ENCODE measurements at regions not wholly inside any gene's neighbourhood (a gene's known extent, or its start where the extent isn't known, plus 50 kb on each side); places are given as distances from the start of the nearest gene placed in this dataset.

DNA sequence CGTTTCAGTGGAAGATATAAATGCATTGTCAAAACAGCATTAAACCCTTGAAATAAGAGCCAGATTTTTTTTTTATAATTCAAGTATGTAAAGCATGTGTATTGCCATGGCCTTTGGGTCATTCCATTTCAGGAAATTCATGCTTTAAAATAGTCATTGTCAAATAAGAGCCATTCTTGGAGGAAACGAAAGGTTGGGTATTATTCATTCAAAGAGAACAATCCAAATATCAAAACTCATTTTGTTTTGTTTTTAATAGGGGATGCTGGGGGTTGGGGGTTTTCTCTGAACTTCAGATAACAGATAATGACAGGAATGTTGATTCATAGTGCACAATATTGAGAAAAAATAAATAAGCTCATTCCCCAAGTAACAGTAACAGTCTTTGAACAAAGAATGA, 174.4 kb upstream of the NUDT4 start:
- H3K36me3 ChIP-seq (ENCODE audit: control insufficient read depth, insufficient read depth, low read length), result no peaks in the 10 kb centered on the region
- H3K4me3 ChIP-seq (ENCODE audit: low read depth, low read length), result no peak overlapping the region
- no peaks in the 10 kb centered on the region for H3K27me3 ChIP-seq (ENCODE audit: control insufficient read depth, insufficient read depth, low read length)
- no peak for DNase-seq (ENCODE audit: low read depth)
- TF ChIP-seq, protein P1, sequence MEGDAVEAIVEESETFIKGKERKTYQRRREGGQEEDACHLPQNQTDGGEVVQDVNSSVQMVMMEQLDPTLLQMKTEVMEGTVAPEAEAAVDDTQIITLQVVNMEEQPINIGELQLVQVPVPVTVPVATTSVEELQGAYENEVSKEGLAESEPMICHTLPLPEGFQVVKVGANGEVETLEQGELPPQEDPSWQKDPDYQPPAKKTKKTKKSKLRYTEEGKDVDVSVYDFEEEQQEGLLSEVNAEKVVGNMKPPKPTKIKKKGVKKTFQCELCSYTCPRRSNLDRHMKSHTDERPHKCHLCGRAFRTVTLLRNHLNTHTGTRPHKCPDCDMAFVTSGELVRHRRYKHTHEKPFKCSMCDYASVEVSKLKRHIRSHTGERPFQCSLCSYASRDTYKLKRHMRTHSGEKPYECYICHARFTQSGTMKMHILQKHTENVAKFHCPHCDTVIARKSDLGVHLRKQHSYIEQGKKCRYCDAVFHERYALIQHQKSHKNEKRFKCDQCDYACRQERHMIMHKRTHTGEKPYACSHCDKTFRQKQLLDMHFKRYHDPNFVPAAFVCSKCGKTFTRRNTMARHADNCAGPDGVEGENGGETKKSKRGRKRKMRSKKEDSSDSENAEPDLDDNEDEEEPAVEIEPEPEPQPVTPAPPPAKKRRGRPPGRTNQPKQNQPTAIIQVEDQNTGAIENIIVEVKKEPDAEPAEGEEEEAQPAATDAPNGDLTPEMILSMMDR (IDR thresholded peaks at IDR 0.05; ENCODE audit: insufficient read depth, low read length, poor library complexity, severe bottlenecking), result no peak

DNA sequence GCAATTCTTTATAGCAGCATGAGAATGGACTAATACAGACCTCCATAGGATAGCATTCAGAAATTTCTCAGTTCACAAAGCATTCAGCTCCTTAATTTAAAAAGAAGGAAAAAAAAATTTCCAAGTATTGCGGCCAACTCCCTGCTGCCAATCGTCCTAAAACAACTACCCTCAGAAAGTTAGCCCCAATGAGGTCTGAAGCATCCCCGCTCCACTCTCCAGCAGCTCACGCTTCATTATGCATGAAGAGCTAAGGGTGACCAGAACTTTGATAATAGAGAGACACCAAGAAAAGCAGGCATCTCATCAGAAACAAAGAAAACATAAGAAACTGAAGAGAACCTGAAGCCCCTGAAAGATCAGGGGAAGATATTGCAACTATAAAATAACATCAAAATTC, 172.8 kb upstream of the NUDT4 start:
- Histone ChIP-seq H3K36me3 (ENCODE audit: control insufficient read depth, insufficient read depth, low read length) (no peaks in the 10 kb centered on the region), H3K4me3 (ENCODE audit: low read depth, low read length) (no peak overlapping the region), H3K27me3 (ENCODE audit: control insufficient read depth, insufficient read depth, low read length) (no peaks in the 10 kb centered on the region)
- no peak for DNase-seq (ENCODE audit: low read depth)
- TF ChIP-seq, protein P1 (IDR thresholded peaks at IDR 0.05; ENCODE audit: insufficient read depth, low read length, poor library complexity, severe bottlenecking), result no peak

DNA sequence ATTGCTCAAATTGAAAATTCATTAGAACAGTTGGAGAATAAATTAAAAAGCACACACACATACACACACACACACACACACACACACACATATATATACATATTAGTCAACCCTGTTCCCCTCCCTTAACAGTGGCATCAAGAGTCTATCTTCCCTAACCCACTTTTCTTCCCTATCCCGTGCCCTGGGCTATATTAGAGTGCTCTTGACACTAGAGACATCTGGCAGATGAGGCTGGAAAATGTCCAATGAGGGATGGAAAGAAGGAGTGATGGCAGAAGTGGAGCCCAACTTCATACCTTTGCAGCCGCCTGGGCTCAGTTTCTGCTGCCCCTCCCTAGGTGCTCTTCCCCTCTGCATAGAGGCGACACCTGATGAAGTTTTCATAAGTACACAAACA, 172.4 kb upstream of the NUDT4 start:
- no peak for DNase-seq (ENCODE audit: low read depth)
- Histone ChIP-seq H3K4me3 (ENCODE audit: low read depth, low read length) (no peak overlapping the region), H3K36me3 (ENCODE audit: control insufficient read depth, insufficient read depth, low read length) (no peaks in the 10 kb centered on the region), H3K27me3 (ENCODE audit: control insufficient read depth, insufficient read depth, low read length) (no peaks in the 10 kb centered on the region)
- TF ChIP-seq, protein P1 (IDR thresholded peaks at IDR 0.05; ENCODE audit: insufficient read depth, low read length, poor library complexity, severe bottlenecking), result no peak

DNA sequence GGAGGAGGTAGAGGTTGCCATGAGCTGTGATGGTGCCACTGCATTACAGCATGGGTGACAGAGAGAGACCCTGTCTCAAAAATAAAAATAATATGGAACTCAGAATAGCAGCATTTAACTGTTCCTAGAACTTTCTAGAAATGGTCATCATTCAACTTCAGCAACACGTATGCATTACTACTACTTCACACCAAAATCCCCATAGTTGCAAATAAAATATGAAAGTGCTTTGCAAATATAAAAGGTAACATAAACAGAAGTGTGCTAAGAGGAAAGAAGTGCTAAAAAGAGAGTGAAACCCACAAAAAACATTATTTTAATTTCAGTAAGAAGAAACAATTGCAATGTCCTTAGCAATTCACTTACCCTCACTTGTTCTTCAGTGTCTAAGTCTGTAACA, 169.7 kb upstream of the NUDT4 start:
- TF ChIP-seq, protein P1 (IDR thresholded peaks at IDR 0.05; ENCODE audit: insufficient read depth, low read length, poor library complexity, severe bottlenecking), result no peak
- no peaks in the 10 kb centered on the region for H3K27me3 ChIP-seq (ENCODE audit: control insufficient read depth, insufficient read depth, low read length)
- no peaks in the 10 kb centered on the region for H3K36me3 ChIP-seq (ENCODE audit: control insufficient read depth, insufficient read depth, low read length)
- H3K4me3 ChIP-seq (ENCODE audit: low read depth, low read length), result no peak overlapping the region
- no peak for DNase-seq (ENCODE audit: low read depth)

- Histone ChIP-seq H3K36me3 (ENCODE audit: control insufficient read depth, insufficient read depth, low read length) (no peaks in the 10 kb centered on the region), H3K4me3 (ENCODE audit: low read depth, low read length) (no peak overlapping the region), H3K27me3 (ENCODE audit: control insufficient read depth, insufficient read depth, low read length) (no peaks in the 10 kb centered on the region)
- TF ChIP-seq, protein P1 (IDR thresholded peaks at IDR 0.05; ENCODE audit: insufficient read depth, low read length, poor library complexity, severe bottlenecking), result no peak
- no peak for DNase-seq (ENCODE audit: low read depth)
These were observed 163.0 kb upstream of the NUDT4 start for GRCh38 chr12:93214523-93215289.

DNA sequence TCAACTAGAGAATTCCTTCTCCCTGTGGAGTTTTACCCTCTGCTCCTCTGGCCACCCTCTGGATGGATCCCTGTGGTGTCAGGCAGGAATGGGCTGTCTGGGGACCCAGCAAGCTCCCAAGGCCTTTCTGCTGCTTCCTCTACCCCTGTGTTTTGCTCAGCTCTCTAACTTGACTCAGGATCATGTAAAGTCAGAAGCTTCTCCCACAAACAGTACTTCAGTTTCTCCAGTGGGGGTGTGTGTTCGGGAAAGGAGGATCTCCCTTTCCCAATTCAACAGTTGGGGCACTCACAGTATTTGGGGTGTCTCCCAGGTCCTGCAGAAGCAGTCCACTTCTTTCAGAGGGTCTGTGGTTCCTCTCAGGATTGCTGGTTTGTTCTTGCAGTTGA, 162.4 kb upstream of the NUDT4 start:
- DNase-seq (ENCODE audit: low read depth), result no peak
- TF ChIP-seq, protein P1 (IDR thresholded peaks at IDR 0.05; ENCODE audit: insufficient read depth, low read length, poor library complexity, severe bottlenecking), result no peak
- no peak overlapping the region for H3K4me3 ChIP-seq (ENCODE audit: low read depth, low read length)
- H3K36me3 ChIP-seq (ENCODE audit: control insufficient read depth, insufficient read depth, low read length), result no peaks in the 10 kb centered on the region
- H3K27me3 ChIP-seq (ENCODE audit: control insufficient read depth, insufficient read depth, low read length), result no peaks in the 10 kb centered on the region

Measured in kidney epithelial cell (primary cell).